Type B pancreatic cell (in vitro differentiated cells): ENCODE measurements at regions not wholly inside any gene's neighbourhood (a gene's known extent, or its start where the extent isn't known, plus 50 kb on each side); places are given as distances from the start of the nearest gene placed in this dataset.

Source experiments
- DNase-seq: peaks from one replicate; pipeline ENCODE4 v3.0.0; 2021; ENCODE audit warnings: mixed read lengths; ENCODE audit not compliant: unreplicated experiment; ENCODE audit errors: extremely low spot score
- H3K27ac Mint-ChIP-seq: 2 replicates; pipeline ENCODE4 v1.8.0; 2021; ENCODE audit warnings: mild to moderate bottlenecking, mixed read lengths
- H3K27me3 Mint-ChIP-seq: 2 replicates; pipeline ENCODE4 v1.8.0; 2021; ENCODE audit warnings: mixed read lengths
- H3K36me3 Mint-ChIP-seq: 2 replicates; pipeline ENCODE4 v1.8.0; 2021; ENCODE audit warnings: mixed read lengths
- H3K4me1 Mint-ChIP-seq: one replicate; pipeline ENCODE4 v1.8.0; 2021; ENCODE audit warnings: mixed read lengths; ENCODE audit not compliant: unreplicated experiment
- H3K4me3 Mint-ChIP-seq: 2 replicates; pipeline ENCODE4 v1.8.0; 2021; ENCODE audit warnings: mild to moderate bottlenecking, mixed read lengths
- H3K9me3 Mint-ChIP-seq: 2 replicates; pipeline ENCODE4 v1.8.0; 2021; ENCODE audit warnings: mixed read lengths
- TF ChIP-seq, protein P1 (sequence below): fragments of 200-600 bp; sonication (generic); conservative IDR thresholded peaks from 2 replicates; pipeline ENCODE4 v1.5.0; 2021; ENCODE audit warnings: antibody characterized with exemption, mild to moderate bottlenecking

DNA sequence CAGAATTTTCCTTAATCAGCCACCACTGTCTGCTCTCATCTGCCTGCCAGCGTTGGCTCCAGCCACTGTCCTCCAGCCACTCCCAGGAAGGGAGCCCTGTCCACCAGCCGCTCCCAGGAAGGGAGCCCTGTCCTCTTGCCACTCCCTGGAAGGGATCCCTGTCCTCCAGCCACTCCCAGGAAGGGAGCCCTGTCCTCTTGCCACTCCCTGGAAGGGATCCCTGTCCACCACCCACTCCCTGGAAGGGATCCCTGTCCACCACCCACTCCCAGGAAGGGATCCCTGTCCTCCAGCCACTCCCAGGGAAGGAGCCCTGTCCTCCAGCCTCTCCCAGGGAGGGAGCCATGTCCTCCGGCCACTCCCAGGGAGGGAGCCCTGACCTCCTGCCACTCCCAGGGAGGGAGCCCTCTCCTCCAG, 726.5 kb downstream of the PTPRU start:
- H3K27me3 Mint-ChIP-seq: peaks cover 13% of the 10 kb centered on the region
- H3K36me3 Mint-ChIP-seq: no peaks in the 10 kb centered on the region
- H3K9me3 Mint-ChIP-seq: no peaks in the 10 kb centered on the region
- no peak overlapping the region for H3K27ac Mint-ChIP-seq
- TF ChIP-seq, protein P1, sequence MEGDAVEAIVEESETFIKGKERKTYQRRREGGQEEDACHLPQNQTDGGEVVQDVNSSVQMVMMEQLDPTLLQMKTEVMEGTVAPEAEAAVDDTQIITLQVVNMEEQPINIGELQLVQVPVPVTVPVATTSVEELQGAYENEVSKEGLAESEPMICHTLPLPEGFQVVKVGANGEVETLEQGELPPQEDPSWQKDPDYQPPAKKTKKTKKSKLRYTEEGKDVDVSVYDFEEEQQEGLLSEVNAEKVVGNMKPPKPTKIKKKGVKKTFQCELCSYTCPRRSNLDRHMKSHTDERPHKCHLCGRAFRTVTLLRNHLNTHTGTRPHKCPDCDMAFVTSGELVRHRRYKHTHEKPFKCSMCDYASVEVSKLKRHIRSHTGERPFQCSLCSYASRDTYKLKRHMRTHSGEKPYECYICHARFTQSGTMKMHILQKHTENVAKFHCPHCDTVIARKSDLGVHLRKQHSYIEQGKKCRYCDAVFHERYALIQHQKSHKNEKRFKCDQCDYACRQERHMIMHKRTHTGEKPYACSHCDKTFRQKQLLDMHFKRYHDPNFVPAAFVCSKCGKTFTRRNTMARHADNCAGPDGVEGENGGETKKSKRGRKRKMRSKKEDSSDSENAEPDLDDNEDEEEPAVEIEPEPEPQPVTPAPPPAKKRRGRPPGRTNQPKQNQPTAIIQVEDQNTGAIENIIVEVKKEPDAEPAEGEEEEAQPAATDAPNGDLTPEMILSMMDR: no peak
- no peak overlapping the region for H3K4me3 Mint-ChIP-seq
- DNase-seq: peak; percentile 51
- peaks cover 14% of the 10 kb centered on the region for H3K4me1 Mint-ChIP-seq

DNA sequence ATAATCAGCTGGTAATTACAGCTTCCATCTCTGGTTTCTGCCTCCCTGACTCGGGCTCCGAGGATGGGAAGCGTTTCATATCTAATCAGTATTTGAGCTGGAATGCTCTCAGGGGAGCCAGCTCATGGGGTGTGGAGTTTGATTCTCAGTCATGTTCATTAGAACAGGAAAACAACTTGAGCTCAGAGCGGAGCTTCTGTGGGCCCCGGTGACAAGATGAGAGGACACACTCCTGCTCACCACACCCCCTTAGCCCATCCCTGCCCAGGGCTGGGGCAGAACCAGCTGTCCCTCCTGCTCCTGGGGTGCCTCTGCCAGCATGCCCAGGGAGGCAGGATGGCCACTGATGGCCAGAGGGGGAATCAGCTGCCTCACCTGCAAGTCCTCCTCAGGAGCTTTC, 726.0 kb downstream of the PTPRU start:
- H3K36me3 Mint-ChIP-seq: no peaks in the 10 kb centered on the region
- no peak overlapping the region for H3K4me3 Mint-ChIP-seq
- H3K9me3 Mint-ChIP-seq: no peaks in the 10 kb centered on the region
- TF ChIP-seq, protein P1: no peak
- H3K4me1 Mint-ChIP-seq: peaks cover 14% of the 10 kb centered on the region
- H3K27me3 Mint-ChIP-seq: peaks cover 11% of the 10 kb centered on the region
- DNase-seq: peak; percentile 58
- H3K27ac Mint-ChIP-seq: no peak overlapping the region

DNA sequence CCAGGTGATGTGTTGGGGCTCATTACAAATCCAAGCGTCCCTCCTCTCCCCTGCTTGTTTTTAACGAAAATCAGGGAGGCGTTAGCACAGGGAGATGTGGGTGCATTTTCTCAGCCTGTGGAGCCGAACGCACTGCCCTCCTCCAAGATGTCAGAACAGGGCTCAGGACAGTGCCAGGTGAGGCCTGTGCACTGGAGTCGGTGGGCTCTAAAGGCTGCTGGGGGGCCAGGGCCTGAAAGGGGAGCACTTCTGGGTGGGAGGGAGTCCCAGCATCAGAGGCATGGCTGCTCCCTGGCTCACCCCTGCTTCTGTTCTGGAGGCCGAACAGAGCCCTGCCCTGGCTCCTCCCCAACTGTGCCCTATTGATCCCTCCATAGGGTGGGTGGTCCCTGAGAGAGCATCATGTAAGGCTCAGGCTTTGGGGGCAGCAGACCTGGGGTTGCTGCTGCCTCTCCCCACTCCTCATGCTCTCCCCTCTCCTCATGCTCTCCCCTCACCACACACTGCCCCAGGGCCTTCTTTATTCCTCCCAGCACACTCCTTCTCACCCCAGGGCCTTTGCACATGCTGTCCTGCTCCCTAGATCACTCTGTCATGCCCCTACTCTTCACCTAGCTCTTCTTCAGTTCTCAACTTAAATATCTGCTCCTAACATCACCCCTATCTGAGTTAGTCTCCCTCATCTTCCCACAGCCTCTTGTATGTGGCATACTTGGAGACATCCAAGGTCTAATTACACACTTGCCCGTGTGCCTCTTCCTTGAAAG, 725.2 kb downstream of the PTPRU start:
- no peaks in the 10 kb centered on the region for H3K9me3 Mint-ChIP-seq
- H3K4me3 Mint-ChIP-seq: no peak overlapping the region
- peaks cover 12% of the 10 kb centered on the region for H3K27me3 Mint-ChIP-seq
- TF ChIP-seq, protein P1: no peak
- no peak overlapping the region for H3K27ac Mint-ChIP-seq
- H3K36me3 Mint-ChIP-seq: no peaks in the 10 kb centered on the region
- peaks cover 14% of the 10 kb centered on the region for H3K4me1 Mint-ChIP-seq
- DNase-seq: peak; percentile 32

DNA sequence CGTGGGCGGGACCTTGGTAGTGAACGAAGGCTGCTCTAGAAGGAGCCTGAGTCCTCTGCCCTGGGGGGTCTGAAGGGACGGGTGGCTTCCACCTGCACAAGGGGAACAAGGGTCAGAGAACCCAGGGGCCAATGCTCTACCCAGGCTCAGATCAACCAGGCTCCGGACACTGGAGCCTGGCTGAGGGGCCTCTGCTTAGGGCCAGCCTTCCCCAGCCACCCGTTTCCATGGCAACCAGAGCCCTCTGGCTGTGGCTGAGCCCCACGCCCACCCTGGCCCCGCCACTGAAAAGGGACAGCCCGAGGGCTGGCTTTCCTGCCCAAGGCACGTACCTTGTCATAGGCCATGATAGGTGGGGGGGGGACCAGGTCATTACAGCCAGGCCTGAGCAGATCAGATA, 724.6 kb downstream of the PTPRU start:
- Mint-ChIP-seq H3K27ac (no peak overlapping the region), H3K27me3 (peaks cover 7% of the 10 kb centered on the region), H3K4me3 (no peak overlapping the region), H3K9me3 (no peaks in the 10 kb centered on the region), H3K36me3 (no peaks in the 10 kb centered on the region), H3K4me1 (peaks cover 14% of the 10 kb centered on the region)
- DNase-seq: no peak
- TF ChIP-seq, protein P1: no peak

DNA sequence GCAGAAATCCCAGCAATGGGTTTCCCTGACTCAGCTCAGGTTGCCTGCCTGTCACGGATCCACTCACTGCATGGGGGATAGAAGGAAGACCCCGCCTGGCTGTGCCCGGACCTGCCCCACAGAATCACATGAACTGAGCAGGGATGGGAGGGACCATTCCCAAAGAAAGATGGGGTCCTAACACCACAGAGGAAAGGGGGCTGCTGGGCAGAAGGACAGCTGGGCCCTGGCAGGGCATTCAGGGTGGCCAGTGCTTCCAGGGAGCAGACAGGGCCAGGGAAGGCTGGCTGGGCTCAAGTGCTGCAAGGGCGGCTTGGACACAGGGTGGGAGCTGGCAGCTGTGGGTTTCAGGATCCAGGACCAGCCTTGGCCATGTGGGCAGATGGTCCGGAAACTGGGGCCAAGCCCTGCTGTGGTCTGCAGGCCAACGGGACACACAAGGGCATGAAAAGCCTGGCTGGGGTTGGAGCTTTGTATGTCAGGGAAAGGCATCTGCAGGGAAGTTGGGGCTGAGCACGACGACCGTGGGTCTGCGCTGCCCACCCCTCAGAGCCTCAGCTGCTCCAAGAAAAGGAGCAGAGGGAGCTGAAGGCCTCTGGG, 723.9 kb downstream of the PTPRU start:
- peaks cover 6% of the 10 kb centered on the region for H3K27me3 Mint-ChIP-seq
- H3K4me1 Mint-ChIP-seq: peaks cover 14% of the 10 kb centered on the region
- H3K27ac Mint-ChIP-seq: no peak overlapping the region
- H3K36me3 Mint-ChIP-seq: no peaks in the 10 kb centered on the region
- peak; percentile 39 for DNase-seq
- no peaks in the 10 kb centered on the region for H3K9me3 Mint-ChIP-seq
- TF ChIP-seq, protein P1: no peak
- no peak overlapping the region for H3K4me3 Mint-ChIP-seq
